Hematopoietic multipotent progenitor cell treated with erythropoietin and hydrocortisone succinate and interleukin-3 and kit ligand, for 4 days (in vitro differentiated cells): ENCODE measurements at regions not wholly inside any gene's neighbourhood (a gene's known extent, or its start where the extent isn't known, plus 50 kb on each side); places are given as distances from the start of the nearest gene placed in this dataset.

Experiments used
- DNase-seq: peaks from one replicate; pipeline ENCODE4 v3.0.0-alpha.2; 2015

DNA sequence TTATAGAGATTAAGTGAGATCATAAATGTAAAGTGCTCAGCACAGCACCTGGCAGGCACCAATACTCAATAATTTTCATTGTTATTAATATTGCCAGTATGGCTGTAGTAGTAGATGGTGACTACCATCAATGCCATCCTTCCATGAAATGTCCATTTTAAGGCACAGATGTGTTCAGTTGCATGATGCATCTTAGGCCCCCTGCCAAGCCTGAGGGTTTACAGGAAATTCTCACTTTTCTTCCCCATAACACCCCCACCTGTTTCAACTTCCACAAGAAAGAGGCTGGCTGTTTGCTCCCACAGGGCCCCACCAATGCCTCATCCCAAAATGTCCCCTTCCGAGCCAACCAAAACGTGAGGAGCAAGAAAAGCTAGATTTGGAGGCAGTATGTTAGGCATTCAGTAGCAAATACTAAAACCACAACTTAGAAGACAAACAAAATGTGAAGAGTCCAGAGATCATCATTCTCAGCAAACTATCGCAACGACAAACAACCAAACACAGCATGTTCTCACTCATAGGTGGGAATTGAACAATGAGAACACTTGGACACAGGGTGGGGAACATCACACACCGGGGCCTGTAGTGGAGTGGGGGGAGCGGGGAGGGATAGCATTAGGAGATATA is 110.6 kb upstream of the NHSL1 start:
- no peak for DNase-seq

- no peak for DNase-seq
Observed at GRCh38 chr6:138610816-138611215, 111.5 kb upstream of the NHSL1 start.

DNA sequence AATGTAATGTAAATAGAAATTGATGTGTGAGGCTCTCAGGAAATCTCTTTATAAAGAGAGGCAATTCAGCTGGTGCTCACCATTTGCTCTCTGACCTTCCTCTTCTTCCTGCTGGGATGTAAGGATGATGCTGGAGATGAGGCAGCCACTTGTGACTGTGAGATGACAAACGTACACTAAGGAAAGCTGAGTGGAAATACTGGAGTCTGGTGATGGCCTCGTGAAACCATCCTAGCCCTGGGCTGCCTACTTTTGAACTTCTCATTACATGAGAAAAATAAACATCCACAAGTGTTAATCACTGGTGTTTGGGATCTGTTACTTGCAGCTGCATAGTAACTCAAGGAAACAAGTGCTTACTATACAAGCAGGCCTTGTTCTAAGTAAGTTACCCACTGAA is 114.9 kb upstream of the NHSL1 start:
- DNase-seq: no peak

- no peak for DNase-seq
Observed at GRCh38 chr6:138618168-138618567, 118.9 kb upstream of the NHSL1 start.

- no peak for DNase-seq
Observed at GRCh38 chr6:138620630-138621029, 121.3 kb upstream of the NHSL1 start.

DNA sequence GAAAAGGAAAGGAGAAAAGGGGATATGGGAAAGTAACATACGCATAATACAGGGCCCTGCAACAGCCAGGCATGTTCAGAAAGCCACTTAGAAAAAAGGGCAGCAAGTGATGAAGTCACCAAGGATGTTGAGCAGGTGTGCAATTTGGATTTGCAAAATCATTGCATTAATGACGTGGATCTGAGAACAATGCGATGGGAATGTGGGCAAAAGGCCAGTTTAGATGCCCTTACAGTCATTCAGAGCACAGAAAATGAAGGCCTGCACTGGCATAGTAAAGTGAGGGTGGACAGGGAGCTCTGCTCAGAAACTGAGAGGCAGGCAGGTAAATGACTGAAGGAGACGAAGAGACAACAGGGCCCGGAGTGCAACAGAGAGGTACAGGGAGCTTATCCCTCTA is 123.7 kb upstream of the NHSL1 start:
- no peak for DNase-seq

- no peak for DNase-seq
Observed at GRCh38 chr6:138631566-138631965, 132.3 kb upstream of the NHSL1 start.

- no peak for DNase-seq
Observed at GRCh38 chr6:138637822-138638221, 135.7 kb upstream of the CCDC28A start.

DNA sequence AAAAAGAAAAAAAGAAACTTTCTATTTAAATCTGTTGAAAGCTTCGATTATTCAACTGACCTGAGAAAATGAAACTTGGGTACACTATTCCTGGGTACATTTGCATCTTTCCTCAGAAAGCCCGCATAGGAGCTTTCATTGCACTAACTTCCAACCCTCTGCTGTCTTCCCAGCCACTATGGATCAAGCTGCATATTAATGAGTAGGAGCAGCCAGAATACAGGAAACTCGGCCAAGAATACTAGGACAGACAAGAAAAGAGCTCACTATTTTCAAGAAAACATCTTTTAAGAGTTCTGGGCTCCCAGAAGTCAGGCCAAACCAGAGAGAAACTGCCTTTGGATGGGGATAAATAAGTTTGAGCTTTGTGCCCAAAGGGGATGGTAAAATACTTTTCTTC is 135.0 kb upstream of the CCDC28A start:
- no peak for DNase-seq

- DNase-seq: no peak
Observed at GRCh38 chr6:138640028-138640427, 133.5 kb upstream of the CCDC28A start.

DNA sequence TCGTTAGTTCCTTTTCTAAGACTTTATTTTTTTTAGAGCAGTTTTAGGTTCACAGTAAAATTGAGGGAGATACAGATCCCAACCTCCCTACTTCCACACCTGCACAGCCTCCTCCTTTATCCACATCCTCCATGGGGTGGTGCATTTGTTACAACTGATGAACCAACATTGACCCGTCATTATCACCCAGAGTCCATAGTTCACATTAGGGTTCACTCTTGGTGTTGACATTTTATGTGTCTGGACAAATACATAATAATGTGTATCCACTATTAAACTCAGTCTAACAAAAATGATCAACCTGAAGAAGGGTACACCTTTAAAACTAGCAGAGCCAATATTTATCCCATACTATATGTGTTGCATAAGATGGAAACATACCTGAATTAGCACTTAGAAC is 130.4 kb upstream of the CCDC28A start:
- no peak for DNase-seq

DNA sequence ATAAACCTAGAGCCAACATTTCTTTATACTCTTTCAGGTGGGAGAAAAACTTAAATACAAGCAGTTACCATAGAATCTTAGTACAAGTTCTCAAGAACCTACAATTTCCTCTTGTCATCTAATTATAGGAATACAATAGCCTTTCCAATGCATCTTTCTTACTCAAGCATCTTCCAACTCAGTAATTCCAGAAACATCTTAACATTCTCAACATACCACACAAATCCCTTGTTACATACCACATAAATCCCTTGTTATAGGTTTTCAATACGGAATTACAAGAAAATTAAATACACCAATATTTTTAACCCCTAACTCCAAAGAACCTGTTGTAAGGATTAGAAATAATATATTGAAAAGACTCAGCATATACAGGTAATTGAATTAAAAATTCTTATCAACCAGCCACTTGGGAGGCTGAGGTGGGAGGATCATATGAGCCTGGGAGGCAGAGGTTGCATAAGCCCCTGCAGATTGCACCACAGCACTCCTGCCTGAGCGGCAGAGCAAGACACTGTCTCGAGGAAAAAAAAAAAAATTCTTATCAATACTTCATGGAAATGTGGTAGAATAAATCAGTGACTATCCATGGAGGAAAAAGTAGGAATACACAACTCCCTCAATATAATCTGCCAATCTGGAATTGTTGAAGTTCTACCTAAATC is 127.5 kb upstream of the CCDC28A start:
- no peak for DNase-seq

GRCh38 chr6:138647006-138647405 is 126.6 kb upstream of the CCDC28A start:
- DNase-seq: no peak

DNA sequence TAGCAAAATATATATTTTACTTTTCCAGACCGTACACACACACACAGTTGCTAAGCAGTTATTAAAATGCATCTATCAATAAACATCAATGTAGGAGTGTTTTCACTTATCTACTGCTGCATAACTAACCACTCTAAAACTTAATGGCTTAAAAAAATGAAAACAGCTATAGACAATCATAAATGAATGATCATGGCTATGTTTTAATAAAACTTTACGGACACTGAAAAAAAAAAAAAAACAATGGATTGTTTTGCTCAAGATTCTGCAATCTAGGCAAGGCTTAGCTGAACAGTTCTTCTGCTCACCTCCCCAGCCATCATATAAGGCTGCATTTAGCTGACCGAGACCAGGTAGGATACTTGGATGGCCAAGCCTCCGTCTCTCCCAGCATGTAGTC is 125.4 kb upstream of the CCDC28A start:
- DNase-seq: no peak

GRCh38 chr6:138651491-138651890 is 122.1 kb upstream of the CCDC28A start:
- DNase-seq: no peak

GRCh38 chr6:138652824-138653223 is 120.7 kb upstream of the CCDC28A start:
- DNase-seq: no peak

DNA sequence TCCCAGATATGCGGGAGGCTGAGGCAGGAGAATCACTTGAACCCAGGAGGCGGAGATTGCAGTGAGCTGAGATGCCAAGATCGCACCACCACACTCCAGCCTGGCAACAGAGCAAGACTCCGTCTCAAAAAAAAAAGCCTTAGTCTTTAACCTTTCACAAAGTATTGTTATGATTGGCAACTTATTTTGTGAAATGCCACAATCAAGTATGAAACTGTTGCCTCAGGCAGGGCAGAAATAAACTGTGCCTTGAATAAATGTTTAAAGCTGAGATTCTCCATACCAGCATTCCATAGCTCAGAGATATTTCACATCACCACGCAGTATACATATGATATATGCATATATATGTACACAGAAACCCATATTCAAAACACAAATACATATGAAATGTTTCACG is 120.1 kb upstream of the CCDC28A start:
- no peak for DNase-seq

DNA sequence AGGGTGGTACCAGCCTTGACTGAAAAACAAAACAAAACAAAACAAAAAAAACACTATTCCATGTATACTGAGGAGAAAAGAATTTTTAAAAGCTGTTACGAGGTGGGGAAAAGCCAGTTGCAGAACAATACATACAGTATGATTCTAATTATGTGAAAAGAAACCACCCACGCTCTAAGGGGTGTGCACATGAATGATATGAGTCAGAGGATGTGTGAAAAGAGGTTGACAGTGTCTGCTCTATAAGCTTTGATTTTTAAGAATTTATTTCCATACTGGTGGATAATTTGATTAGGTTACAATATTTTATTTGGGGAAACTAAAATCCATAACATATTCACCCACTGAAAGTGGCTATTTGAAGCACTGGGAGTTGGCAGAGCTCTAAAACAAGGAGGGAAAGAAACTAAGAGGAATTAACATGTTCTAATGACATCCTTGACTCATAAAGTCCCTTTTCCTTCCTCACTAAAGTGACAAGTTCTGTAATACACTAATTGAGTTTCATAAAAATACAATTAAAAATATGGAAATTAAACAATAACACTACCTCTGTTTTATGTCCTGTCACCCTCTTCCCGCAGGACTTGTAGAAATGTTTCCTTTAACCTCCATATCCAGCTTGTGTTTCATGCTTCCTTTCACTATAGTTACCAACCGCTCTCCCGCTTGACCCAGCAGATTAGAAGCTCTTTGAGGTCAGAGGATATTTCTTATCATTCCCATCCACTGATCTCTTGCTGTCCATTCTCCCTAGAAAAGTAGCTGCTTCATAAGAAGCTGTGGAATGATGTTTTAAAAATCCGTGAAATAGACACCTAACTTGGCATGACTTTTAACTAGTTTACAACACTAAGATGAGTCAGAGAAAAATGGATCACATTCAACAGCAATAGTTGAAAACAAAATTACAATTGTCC is 118.6 kb upstream of the CCDC28A start:
- peak; percentile 10 for DNase-seq

DNA sequence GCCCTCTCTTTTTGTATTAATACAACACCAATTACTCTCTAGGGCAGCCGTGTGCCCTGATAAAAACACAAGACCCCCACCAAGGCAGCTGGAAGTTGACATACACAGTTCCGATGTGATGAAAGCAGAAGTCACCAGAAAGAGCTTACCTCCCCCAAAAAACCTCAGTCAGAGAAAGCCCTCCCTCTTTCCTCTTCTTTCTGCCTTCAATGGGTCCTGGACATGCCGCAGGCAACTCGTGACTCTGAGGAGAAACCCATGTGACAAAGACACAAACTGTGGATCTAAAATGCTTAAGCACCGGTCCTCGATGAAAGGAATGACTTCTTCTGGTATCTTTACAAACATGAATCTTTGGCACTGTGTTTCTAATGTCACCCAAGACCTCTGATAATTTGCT is 117.7 kb upstream of the CCDC28A start:
- DNase-seq: no peak

GRCh38 chr6:138656364-138657064 is 117.1 kb upstream of the CCDC28A start:
- DNase-seq: no peak

DNA sequence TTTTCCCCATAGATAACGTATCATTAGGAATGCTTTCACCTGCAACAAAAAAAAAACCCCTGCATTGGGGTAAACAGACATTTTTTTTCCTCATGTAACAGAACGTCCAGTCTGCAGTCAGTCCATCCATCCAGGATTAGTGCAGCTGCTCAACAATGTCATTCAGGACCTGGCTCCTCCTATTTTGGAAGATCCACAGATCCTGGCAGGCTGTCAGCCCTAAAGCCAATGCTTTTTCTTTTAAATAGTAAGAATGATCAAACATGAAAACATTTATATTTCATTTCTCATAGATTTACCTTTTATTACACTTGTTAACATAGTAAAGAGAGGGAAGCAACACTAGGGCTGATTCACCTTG is 116.5 kb upstream of the CCDC28A start:
- DNase-seq: no peak

- no peak for DNase-seq
Observed at GRCh38 chr6:138659998-138660397, 113.6 kb upstream of the CCDC28A start.

DNA sequence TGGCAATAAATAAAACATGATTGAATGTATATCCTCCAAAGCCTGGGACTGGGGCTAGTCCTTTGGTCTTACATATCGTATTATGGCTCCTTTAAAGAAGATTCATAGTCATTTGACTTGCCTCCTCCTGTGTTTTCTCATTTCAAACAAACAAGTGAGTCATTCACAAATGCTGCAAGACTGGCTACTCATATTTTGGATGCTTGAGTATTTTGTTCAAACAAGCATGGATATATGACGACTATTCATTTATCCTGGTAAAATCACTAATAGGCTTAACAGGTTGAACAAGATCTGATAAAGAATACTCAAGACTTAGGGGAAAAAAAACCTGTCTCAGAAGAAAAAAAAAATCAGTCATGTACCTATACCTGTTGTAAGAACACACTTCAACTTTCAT is 111.1 kb upstream of the CCDC28A start:
- no peak for DNase-seq
